ENCODE measurements at regions not wholly inside any gene's neighbourhood (a gene's known extent, or its start where the extent isn't known, plus 50 kb on each side); places are given as distances from the start of the nearest gene placed in this dataset.
A peak's percentile ranks its signal among the peaks of the same experiment; 100 is the strongest.

DNA sequence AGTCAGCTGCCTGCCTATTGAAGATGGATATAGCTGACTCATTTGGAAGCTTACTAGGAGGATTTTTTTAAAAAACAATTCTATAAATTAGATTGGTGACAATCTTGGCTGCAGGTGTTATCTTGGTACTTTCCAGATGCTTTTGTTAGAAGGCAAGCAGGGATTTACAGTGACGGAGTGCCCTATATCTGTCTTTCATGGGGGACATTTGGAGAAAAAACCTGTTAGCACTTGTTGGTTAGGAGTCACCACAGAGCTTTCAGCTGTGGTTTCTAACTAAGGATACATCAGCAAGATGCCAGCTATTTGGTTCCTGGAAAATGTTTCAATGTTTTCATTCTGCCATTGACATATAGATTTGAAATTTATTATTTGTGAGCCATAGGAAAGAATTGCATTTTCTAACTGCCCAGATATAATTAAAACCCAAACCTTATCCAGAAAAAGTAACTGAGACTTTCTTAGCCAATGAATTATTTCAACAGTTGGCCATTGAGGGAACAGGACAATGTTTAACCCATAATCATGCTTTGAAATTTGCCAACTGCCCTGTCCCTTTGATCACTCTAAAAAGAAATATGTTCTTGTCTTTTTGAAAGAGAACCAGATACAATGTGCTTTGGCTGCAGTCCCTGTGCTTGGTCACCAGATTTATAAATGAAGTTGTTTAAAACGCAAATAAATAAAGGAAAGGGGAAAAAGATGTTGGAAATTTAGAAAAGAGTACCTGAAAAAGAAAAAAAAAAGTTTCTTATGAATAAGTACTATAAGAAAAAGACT is 761.0 kb upstream of the CXADR start:
- no peak for DNase-seq (ENCODE audit: low read depth)

DNA sequence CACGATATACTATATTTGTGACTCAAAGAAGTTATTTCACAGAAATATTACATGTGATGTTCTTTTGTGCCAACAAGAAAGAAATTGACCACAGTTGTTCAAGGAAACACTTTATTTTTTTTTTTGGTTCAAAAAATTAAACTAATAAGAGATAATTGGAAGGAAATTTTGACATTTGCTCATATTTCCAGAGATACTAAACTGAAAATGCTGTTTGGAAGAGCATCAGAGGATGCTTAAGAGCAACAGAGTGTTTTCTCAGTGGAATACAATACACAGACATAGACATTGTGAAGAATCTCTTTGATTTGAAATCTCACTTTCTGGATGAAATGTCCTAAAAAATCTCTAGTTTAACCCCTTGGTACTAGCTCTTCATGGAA is 760.4 kb upstream of the CXADR start:
- DNase-seq (ENCODE audit: low read depth) = no peak

DNA sequence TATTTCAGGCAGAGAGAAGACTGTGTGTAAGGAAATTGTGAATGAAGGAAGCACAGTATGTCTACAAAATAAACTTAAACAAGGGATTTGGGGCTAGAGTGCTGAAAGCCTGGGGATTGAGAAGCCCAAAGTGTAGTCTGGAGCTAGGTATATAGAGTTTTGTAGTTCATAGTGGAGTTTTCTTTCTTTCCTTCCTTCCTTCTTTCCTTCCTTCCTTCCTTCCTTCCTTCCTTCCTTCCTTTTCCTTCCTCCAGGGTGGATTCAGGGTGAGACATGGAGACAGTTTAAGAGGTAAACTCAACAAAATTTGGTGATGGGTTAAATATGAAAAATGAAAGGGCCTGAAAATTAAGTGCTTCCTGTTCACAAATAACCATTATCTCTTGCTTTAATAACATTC is 757.8 kb upstream of the CXADR start:
- no peak for DNase-seq (ENCODE audit: low read depth)

DNA sequence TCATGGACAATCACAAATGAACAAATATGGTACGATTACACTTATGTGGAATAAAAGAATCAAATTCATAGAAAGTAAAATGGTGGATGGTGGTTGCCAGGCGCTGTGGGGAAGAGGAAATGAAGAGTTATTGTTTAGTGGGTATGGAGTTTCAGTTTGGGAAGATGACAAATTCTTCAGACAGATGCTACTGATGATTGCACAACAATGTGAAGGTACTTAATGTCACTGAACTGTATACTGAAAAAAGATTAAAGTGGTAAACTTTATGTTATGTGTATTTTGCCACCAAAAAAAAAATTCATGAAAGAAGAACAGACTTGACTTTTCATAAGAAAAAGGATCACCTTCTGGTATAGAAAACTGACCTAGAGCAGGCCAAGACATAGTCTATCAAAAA is 745.6 kb upstream of the CXADR start:
- DNase-seq (ENCODE audit: low read depth) = no peak

DNA sequence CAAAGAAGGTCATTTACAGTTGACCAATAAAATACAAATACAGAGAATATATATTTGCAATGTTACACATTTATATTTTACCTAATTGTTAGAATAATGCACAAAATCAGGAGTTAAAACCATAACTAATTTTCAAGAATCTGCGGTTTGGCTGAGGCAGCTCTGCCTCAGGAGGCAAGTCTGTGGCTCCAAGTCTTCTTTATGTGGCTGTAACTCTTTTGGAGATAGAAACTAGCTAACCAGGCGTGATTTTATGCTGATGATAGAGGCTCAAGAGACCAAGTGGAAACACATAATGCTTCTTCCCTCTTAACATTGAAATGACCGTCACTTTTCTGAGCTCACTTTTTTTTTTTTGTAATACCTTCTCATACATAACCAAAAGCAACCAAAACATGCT is 744.7 kb upstream of the CXADR start:
- DNase-seq (ENCODE audit: low read depth) = no peak

DNA sequence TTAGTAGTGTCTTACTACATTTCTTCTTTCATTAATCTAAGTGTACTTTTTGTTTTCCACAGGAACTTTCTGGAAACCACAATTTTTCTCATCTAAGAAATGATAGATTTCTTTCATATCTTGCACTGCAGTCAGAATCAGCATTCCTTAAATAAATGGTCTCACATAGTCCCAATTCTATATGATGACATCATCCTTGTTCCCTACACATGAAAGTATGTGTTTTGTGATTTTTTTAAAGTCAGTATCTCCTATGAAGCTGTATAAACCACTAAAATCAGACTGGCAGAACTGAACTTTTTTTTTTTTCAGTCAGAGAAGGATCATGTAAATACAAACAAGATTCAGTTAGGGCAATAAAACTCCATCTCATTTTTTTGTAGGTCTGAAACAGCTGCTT is 742.6 kb upstream of the CXADR start:
- no peak for DNase-seq (ENCODE audit: low read depth)

DNA sequence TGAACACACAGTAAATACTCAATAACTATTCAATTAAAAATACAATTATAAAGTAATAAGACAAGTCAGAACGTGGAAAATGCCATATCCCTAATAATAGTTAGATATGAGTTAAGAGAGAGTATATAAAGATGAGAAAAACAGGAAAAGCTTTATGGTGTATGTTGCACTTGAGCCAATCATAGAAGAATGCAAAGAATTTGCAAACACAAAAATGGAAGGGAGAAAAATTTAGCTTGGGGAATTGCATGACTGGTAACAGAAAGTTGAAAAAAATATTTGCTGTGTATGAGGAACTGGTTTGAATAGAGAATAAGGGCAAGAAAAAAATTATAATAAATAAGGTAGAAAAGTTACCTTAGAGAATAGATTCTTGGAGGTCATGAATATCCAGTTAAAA is 739.6 kb upstream of the CXADR start:
- DNase-seq (ENCODE audit: low read depth) = peak; percentile 28

DNA sequence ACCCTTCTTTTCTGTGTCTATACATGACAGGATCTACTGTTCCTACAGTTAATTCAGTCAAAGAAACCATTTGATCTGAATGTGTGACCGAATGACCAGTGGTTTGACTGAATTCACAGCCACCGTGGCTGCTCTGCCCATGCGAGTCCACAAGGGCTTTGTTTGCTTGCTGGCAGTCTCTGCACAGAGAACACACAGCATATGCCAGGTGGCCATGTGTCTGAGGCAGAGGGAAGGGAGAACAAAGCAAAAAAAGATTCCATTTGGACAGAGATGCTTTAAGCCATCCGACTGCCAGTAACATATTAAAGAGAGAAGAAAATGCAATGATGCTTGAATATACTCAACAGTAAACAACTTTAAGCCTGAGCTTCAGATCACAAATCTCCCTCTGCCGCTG is 737.8 kb upstream of the CXADR start:
- DNase-seq (ENCODE audit: low read depth) = no peak

DNA sequence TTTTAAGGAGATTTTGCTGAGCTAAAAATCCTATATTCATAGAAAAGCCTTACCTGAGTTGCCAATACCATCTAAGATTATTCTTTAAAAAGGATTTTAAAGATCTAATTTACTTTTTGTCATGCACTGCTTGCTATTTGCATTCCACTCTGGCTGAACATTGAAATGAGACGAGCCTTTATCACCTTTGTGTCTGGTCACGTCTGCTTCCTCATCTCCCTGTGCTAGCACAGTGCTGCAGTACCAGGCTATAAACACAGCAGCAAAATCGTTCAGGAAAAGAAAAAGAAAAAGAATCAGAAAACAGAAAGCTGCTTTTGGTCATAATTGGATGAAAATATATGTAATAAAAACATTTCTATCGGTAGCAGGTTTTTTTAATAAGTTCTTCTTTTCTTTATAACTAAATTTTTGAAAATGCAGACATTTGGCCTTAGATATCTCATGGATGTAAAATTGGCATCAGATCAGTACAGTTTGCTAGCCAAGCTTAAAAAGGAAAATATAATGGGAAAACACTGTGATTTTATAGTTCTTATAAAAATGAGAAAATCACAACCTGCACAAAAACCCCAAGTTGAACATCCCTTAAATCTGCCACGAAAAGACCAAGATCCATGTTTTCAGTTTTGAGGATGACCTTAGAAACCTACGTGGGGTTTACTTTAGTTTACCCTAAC is 735.7 kb upstream of the CXADR start:
- no peak for DNase-seq (ENCODE audit: low read depth)

DNA sequence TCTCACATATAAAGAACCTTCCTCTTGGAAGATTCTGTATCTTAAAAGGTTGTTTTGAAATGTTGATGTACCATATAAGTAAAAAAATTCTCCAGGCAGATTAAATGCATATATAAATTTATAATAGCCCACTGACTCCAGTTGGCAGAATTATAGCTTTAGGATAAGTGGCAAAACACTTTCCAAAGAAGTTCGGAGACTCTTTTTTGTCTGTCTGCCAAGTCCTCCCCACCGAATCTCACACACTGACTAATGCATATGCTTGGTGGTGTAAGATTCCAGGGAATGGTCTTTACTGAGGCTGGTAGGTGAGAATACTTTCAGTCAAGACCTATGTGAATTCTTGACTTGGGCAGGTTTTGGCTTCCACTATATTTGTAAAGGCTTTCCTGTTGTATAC is 724.3 kb upstream of the CXADR start:
- DNase-seq (ENCODE audit: low read depth) = no peak

DNA sequence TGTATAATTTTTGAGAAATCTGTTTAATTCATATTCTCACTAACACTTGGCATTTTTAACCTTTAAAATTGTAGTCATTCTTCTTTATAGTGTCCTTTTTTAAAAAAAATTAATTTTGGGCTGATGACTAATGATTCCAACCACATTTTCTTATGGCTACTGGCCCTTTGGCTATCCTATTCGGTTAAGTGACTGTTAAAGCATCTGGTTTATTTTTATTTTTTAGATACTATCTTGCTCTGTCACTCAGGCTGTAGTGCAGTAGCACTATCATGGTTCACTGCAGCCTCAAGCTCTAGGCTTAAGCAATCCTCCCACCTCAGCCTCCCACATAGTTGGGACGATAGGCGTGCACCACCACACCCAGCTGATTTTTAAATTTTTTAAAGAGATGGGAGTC is 723.2 kb upstream of the CXADR start:
- DNase-seq (ENCODE audit: low read depth) = no peak

DNA sequence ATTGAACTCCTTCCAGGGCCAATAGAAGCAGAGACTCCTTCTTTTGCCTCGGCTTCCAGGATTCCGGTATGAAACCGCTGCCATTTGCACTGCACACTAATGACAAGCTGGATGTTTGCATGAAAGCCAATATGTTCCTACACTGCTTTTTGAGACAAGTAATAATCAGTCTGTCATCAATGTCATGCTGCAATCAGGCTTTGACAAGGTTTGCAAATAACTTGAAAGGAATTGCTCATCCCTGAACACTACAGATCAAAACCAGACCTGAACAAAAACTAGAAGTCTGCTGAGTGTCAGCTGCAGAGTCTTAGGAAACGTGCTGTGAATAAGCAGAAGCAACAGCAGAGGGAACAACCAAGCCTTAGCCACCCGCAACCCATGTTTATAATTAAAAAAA is 720.7 kb upstream of the CXADR start:
- peak; percentile 27 for DNase-seq (ENCODE audit: low read depth)

DNA sequence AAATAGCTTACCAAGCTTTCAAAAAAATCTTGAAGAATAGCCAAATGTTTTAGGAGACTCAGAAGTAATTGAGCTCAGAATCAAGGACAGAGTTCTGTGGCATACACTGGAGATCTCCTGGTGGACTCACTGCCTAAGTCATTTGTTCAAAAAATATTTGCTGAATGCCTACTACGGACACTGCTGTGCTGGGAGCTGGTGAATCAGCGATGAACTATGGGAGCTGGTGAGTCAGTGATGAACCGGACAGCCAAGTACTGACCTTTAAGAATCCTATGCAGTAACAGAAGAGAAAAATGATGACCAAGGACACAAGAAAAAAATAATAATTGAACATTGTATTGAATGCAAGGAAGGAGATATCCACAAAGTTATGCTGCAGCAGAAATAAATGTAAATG is 717.9 kb upstream of the CXADR start:
- peak; percentile 88 for DNase-seq (ENCODE audit: low read depth)

DNA sequence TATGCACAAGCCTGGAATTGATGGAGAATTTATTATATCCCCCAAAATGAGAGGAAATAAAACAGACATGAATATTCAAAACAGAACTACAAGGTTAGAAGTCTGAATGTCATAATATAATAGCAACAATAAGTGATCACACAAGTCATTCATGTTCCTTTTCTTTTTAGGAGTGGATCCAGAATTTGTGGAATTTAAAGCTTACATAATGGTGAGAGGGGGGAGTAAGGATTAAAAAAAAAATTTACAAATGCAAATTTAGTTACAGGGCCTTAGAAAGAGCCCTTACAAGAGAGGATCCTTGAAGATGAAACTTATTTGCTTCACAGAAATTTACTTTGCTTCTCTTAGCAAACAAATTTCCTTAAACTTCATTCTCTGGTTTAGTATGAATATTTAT is 716.1 kb upstream of the CXADR start:
- DNase-seq (ENCODE audit: low read depth) = no peak

DNA sequence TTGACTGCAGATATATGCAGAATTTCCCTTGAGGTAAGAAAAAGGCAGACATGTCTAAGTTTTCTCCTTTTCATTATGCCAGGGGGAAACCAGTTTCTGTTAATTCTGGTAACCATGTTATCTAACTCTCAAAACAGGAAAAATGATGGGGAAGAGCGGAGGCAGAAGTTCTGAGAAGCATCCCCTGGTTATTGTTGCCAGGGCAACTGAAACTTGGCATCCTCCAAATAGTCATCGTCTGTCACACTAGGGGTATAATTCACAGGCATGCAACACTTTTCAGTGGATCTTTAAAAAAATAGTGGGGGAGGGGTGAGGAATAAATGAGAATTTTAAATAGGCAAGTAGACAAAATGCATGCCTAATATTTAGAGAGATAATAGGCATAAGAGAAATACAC is 715.3 kb upstream of the CXADR start:
- no peak for DNase-seq (ENCODE audit: low read depth)

DNA sequence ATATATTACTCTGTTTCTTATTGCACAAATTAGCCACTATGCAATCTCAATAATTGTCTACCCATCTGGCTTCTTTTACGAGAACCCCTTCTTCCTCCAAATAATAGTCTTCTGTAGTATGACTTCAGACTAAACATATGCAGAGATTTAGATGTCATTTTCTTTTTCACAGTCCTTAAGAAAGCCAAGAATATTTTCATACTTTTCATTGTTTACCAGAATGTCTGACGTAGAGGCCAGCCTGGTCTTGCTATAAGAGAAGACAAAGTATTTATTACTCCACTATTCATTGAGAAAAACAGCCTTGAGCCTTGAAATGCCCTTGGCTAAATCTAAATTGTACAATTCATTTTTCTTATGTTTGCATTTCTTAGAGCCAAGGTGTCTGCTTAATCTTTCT is 714.9 kb upstream of the CXADR start:
- no peak for DNase-seq (ENCODE audit: low read depth)

DNA sequence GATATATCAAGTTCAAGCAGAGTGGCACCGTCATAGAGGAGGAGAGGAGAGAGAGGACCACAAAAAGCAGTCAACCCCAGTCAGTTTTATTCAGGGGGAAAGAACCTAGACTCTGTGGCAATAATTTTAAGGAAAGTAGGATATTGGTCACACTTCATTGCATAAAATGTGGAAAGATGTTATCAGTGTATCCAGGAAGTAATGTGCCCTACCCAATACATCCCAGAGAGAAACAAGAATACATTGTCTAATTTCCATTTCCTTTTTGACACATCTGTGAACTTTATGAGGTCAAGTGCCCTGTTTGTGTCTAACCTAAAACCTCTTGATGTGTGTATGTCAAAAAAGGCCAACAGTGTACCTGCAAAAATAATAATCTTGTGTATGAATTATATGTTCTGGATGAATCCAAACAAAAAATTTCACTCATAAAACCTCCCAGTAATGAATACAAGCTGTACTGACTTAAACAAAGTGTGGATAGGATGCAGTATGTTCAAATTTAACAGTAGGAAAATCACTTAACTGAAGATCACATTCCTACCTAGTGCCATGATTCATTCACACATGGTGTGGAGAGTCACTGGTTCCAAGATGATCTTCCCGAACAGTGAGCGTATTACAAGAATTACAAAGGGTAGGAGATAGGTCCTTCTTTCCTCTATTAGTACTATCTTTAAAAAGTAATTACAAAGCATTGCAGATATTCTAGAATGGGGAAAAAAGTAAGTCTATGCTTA is 712.1 kb upstream of the CXADR start:
- DNase-seq (ENCODE audit: low read depth) = no peak

DNA sequence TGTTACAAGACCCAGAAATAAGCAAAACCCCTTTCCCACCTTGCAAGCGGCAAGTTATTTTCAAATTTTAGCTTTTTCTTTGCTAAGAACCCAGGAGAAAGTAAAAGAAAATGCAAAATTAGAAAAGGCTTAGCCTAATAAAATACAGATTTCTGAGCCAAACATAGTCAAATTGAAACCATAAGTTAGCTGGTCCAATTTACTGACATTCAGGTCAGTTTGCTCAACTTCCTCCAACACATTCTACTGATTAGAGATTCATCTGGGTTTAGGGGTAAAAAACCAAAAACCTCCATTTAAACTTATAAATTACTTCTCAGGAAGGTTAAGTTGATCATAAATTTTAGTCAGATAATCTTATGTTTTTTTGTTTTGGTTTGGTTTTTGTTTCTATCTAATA is 701.8 kb upstream of the CXADR start:
- peak; percentile 37 for DNase-seq (ENCODE audit: low read depth)

DNA sequence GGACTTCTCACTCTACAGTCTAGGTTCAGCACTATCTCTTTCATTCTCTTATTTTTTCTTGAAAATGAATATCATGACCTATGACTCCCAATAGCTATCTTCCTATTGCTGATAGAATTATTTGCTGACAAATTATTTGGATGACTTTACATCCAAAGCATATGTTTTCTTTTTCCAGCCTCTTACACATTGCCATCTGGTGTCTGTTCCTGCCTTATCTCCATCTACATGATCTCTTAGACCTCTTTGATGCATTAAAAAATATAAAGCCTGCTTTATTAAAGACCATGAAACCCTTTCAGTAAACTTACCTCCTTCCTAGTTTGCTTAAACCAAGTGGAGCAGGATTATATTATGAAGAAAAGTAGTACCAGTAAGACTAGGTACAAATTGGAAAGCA is 700.9 kb upstream of the CXADR start:
- no peak for DNase-seq (ENCODE audit: low read depth)

DNA sequence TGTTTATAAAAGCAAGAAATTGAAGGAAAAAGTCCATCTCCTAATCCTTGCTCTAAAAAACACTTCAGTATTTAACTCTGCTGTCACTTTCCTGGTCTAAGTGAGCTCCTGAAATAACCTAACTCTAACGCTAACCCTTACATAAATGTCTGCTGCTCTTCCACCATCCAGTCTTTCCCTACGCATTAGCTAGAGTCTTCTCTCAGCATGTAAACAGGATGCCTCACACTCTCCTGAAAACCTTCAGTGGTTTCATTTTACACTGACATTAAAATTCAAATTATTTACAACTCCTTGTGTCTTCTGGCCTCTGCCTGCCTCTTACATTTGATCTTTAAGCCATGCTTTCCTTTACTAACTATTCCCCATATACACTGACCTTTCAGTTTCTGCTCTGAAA is 697.6 kb upstream of the CXADR start:
- DNase-seq (ENCODE audit: low read depth) = no peak

DNA sequence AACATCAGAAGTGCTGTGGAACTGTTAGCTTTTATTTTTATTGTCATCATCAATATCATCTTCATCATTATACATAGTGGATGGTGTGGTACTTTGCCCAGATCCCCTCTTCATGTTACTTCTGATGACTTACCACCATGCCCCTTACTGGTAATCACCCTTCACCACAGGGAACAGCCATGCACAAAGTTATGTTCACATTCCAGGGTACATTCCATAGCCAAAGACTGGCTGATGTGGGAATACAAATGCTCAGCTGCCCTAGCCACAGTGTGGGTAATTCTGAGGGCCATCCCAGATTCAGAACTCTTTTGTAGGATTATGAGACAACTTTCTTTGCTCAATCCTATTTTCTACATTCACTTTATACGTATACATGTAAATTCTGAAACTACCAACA is 691.3 kb upstream of the CXADR start:
- no peak for DNase-seq (ENCODE audit: low read depth)

DNA sequence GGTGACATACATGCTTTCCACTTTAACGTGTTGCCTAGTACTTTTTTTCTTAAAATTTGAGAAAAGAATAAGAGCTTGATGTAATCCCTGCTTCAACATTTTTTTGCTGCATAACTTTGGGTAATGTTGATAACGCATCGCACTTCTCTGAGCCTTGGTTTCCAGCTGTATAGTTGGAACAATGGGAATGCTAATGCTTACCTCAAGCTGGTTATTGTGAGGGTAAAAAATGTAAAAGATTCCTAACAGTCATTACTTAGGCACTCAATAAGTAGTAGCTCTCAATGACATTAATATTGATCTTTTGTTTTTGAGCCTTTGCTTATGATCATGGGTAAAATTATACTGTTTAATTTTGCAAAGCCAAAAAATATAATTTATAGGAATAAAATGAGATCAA is 683.3 kb upstream of the CXADR start:
- DNase-seq (ENCODE audit: low read depth) = no peak

DNA sequence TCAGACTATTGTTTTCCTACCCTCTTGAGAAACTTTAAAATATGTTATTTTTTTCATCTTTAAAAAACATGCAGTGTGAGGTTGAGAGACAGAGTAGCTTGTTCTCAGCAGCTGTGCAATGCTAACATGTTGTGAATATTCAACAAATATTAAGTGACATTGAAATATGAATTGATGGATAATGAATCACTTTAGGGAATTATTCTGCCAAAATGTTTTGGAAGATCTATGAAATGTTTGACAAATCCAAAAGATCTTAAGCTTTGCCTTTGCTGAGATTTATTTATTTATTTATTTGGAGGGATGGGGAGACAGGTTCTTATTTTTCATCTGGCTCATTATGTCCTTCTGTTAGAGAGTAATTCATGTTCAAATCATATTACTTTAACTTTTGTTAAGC is 680.1 kb upstream of the CXADR start:
- no peak for DNase-seq (ENCODE audit: low read depth)
